Peyer's patch (tissue), 4 donors: ENCODE measurements at regions not wholly inside any gene's neighbourhood (a gene's known extent, or its start where the extent isn't known, plus 50 kb on each side); places are given as distances from the start of the nearest gene placed in this dataset.

ENCODE experiments used
- POLR2A ChIP-seq, 2 donors: fragments of 450-650 bp; IDR thresholded peaks; one replicate each; pipeline ENCODE4 v1.5.1; 2017; ENCODE audit warnings: antibody characterized with exemption in 2 of 2, mild to moderate bottlenecking in 2 of 2, moderate library complexity in 2 of 2
- TF ChIP-seq, protein P1 (sequence below), 6 experiments: fragments of 450-650 bp in 4 of 6; fragments of 200-600 bp in 2 of 6; sonication (generic) in 1 of 6; IDR thresholded peaks; one replicate each; pipeline ENCODE4 v1.5.1; 2017 to 2019; ENCODE audit warnings: antibody characterized with exemption in 6 of 6, mild to moderate bottlenecking in 3 of 6, moderate library complexity in 1 of 6

DNA sequence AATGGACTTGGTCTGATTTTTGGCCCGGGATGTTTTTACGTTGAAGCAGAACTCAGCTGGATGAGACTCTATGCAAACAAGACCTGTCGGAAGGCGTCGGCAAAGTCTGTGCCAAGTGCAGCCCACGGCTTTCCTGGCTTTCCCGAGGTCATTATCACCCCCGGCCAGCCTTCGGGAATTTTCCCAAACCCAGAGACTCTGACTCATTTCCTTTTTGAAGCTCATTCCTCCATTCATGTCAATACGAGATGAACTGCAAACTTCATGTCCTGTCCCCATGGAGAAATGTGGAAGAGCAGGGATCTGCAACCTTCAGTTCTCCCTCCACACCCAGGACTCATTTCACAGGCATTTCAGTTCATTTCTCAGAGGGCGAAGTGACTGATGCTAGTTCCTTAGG lies 95.3 kb downstream of the IRX2 start:
- TF ChIP-seq, protein P1, sequence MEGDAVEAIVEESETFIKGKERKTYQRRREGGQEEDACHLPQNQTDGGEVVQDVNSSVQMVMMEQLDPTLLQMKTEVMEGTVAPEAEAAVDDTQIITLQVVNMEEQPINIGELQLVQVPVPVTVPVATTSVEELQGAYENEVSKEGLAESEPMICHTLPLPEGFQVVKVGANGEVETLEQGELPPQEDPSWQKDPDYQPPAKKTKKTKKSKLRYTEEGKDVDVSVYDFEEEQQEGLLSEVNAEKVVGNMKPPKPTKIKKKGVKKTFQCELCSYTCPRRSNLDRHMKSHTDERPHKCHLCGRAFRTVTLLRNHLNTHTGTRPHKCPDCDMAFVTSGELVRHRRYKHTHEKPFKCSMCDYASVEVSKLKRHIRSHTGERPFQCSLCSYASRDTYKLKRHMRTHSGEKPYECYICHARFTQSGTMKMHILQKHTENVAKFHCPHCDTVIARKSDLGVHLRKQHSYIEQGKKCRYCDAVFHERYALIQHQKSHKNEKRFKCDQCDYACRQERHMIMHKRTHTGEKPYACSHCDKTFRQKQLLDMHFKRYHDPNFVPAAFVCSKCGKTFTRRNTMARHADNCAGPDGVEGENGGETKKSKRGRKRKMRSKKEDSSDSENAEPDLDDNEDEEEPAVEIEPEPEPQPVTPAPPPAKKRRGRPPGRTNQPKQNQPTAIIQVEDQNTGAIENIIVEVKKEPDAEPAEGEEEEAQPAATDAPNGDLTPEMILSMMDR (IDR thresholded peaks at IDR 0.05), result no peak
- TF ChIP-seq POLR2A (IDR thresholded peaks at IDR 0.05), result no peak
